NB4 (cell line): ENCODE measurements at regions not wholly inside any gene's neighbourhood (a gene's known extent, or its start where the extent isn't known, plus 50 kb on each side); places are given as distances from the start of the nearest gene placed in this dataset.

Experiments used
- POLR2A ChIP-seq: IDR thresholded peaks from 2 replicates; pipeline ENCODE4 v1.6.1; 2011; ENCODE audit warnings: mild to moderate bottlenecking; ENCODE audit not compliant: insufficient read length; ENCODE audit errors: extremely low read depth
- TF ChIP-seq, protein P1 (sequence below): IDR thresholded peaks from one replicate; pipeline ENCODE4 v1.5.1; 2012; ENCODE audit warnings: low read depth, low read length
- TF ChIP-seq, protein P2 (sequence below): IDR thresholded peaks from 2 replicates; pipeline ENCODE4 v1.6.1; 2011; ENCODE audit warnings: low read depth, low read length

- TF ChIP-seq, protein P1, sequence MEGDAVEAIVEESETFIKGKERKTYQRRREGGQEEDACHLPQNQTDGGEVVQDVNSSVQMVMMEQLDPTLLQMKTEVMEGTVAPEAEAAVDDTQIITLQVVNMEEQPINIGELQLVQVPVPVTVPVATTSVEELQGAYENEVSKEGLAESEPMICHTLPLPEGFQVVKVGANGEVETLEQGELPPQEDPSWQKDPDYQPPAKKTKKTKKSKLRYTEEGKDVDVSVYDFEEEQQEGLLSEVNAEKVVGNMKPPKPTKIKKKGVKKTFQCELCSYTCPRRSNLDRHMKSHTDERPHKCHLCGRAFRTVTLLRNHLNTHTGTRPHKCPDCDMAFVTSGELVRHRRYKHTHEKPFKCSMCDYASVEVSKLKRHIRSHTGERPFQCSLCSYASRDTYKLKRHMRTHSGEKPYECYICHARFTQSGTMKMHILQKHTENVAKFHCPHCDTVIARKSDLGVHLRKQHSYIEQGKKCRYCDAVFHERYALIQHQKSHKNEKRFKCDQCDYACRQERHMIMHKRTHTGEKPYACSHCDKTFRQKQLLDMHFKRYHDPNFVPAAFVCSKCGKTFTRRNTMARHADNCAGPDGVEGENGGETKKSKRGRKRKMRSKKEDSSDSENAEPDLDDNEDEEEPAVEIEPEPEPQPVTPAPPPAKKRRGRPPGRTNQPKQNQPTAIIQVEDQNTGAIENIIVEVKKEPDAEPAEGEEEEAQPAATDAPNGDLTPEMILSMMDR: no peak
- no peak for TF ChIP-seq POLR2A
- TF ChIP-seq, protein P2, sequence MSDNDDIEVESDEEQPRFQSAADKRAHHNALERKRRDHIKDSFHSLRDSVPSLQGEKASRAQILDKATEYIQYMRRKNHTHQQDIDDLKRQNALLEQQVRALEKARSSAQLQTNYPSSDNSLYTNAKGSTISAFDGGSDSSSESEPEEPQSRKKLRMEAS: no peak
Observed at GRCh38 chr1:47514229-47514628, 76.4 kb downstream of the FOXD2 start.
